DMS153 treated with DMSO at 0.1 percent for 48 hours (cell line): ENCODE measurements at regions not wholly inside any gene's neighbourhood (a gene's known extent, or its start where the extent isn't known, plus 50 kb on each side); places are given as distances from the start of the nearest gene placed in this dataset.

Source experiments
- DNase-seq: peaks from one replicate; lab custom pipeline; 2025; ENCODE audit not compliant: unreplicated experiment; lab: John Stamatoyannopoulos, UW

- DNase-seq: no peak
These were observed 71.7 kb upstream of the TTC14 start for GRCh38 chr3:180530276-180530675.

GRCh38 chr3:180531303-180532278 lies 70.4 kb upstream of the TTC14 start:
- no peak for DNase-seq

GRCh38 chr3:180534828-180535227 lies 67.1 kb upstream of the TTC14 start:
- DNase-seq: no peak

GRCh38 chr3:180538493-180538892 lies 63.5 kb upstream of the TTC14 start:
- no peak for DNase-seq

GRCh38 chr3:180543877-180544276 lies 58.1 kb upstream of the TTC14 start:
- no peak for DNase-seq

- no peak for DNase-seq
These were observed 55.1 kb upstream of the TTC14 start for GRCh38 chr3:180546863-180547262.

GRCh38 chr3:180548050-180548449 lies 53.9 kb upstream of the TTC14 start:
- no peak for DNase-seq
